Activated CD4-positive, alpha-beta T cell treated with anti-CD3 and anti-CD28 coated beads, Interleukin-10, Interleukin-2, amounts not matched to agents 100 ng/mL and 50 ng/mL, durations not matched to agents 16 hours and 8 hours (primary cell): ENCODE measurements at regions not wholly inside any gene's neighbourhood (a gene's known extent, or its start where the extent isn't known, plus 50 kb on each side); places are given as distances from the start of the nearest gene placed in this dataset.
"Not testable (repeated sequence)": the region's sequence is repeated elsewhere in the genome, so short reads cannot be mapped to it uniquely, and the experiment has no call there.

ENCODE experiments used
- DNase-seq: peaks from one replicate; pipeline ENCODE4 v3.0.0-alpha.2; 2020

GRCh38 chr5:52255308-52255707, 532.4 kb upstream of the ITGA1 start:
- no peak for DNase-seq

GRCh38 chr5:52262844-52263243, 524.9 kb upstream of the ITGA1 start:
- DNase-seq = no peak

DNA sequence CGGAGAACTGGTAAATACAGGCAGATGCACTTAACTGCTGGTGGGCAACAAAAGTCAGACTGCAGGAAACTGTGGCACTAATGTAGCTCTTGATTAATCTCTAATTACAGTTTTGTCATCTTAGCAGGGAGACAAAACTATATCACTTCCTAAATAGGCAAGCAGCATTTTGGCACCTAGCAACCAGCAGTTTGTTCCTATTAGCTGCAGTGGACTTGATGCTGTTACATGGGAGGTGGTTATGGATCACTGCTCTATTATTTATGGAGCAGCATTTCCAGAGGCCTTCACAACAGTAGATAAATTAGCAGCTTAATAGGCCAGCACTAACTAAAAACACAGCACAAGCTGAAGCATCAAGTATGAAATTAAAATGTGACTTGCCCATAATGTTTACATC, 518.3 kb upstream of the ITGA1 start:
- DNase-seq = no peak

DNA sequence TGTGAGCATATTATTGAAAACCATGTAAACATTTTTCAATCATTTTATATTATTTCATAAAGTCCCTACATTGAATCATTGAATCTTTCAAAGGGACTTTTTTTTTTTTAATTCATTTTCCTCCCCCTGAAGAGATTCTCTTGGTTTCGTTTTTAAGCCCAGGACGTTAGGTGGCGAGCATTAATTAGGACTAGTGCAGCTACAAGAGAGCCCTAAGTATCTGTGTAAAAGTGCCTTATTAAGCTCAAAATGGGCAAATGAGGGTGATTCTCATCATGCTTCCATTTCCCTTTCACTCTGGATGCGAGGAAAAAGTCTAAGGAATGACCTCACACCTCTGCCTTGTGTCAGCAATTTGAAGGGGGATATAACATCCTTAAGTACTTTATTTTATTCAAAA, 517.9 kb upstream of the ITGA1 start:
- DNase-seq = no peak

DNA sequence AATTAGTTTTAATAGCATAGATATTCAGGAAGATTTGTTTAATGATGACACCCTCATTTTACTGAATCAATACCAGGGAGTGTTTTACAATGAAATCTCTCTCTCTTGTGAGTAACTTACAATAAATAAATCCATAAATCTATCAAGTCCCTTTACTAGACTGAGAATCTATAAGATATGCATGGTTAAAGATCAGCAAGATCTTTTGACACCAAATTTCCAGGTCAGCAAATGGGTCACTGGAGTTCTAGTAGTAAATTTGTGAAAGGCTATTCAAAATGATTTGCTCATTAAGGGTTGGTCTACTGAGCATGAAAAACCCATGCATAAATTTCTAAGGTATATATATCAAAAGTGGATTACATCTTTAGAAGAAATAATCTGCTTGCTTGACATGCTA, 512.1 kb upstream of the ITGA1 start:
- DNase-seq = no peak

- no peak for DNase-seq
Observed at GRCh38 chr5:52277101-52277500, 510.6 kb upstream of the ITGA1 start.

- no peak for DNase-seq
Observed at GRCh38 chr5:52282647-52283046, 505.1 kb upstream of the ITGA1 start.

GRCh38 chr5:52283221-52283620, 504.5 kb upstream of the ITGA1 start:
- no peak for DNase-seq

- DNase-seq = no peak
Observed at GRCh38 chr5:52300703-52301372, 486.9 kb upstream of the ITGA1 start.

- not testable (repeated sequence) for DNase-seq
Observed at GRCh38 chr5:52304816-52305215, 482.9 kb upstream of the ITGA1 start.

DNA sequence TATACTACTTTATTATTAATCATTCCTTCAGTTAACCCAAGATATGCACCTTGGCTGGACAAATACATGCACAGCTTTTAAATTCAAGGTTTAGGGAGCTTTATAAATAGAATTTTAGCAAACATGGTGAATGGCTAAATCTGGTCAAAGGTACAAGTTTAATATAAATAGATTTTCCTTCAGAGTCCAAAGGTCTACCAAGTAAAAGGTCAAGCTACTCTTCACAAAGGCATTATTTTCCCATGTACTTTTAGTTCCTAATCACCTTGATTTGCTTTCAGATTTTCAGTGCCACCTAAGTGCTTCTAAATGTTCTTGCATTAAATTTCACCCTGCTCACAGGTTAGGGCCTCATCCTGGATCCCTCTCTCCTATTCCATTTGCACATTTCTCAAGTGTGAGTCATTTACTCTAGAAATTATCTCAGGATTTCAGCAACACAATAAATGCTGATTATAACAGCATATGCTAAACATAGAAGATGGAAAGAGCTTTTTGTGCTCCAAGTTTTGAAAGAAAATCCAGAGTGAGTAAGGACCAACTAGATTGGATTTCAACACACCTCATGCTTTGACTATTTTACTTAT, 459.4 kb upstream of the ITGA1 start:
- DNase-seq = no peak

DNA sequence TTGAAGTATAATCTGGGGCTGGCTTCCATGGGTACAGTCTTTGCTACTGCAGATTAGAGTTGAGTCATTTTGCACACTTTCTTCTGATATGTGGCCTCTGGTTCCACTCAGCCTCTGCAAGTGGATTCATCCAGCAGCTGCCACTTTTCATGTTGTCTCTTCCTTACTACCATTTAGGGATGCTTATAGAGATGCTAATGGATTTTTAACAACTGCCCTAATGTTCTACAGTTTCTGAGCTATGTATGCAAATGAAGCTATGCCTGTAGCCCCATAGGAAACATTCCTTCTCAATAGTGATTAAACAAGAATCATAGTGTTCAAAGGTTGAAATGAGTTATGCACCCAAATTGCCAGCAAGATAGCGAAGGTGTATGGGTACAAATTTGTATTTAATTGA, 456.0 kb upstream of the ITGA1 start:
- DNase-seq = no peak

DNA sequence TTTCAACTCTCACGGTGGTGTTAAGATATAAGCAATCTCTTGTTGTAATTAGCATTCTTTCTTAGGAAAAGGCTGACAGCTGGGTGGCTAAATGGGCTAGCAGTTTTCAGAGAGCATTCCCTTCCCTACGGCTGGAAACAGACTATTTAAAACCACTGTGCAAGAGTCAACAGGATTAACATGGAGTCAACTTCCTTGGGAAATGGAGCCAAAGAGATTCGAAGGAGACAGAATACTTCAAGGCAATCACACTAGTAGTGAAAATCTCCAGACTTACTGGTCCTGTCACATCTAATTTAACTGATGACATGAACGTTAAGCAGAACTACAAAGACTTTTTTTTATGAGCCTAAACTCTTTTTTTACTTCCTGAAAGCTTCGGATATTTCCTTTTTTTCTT, 453.3 kb upstream of the ITGA1 start:
- DNase-seq = no peak

DNA sequence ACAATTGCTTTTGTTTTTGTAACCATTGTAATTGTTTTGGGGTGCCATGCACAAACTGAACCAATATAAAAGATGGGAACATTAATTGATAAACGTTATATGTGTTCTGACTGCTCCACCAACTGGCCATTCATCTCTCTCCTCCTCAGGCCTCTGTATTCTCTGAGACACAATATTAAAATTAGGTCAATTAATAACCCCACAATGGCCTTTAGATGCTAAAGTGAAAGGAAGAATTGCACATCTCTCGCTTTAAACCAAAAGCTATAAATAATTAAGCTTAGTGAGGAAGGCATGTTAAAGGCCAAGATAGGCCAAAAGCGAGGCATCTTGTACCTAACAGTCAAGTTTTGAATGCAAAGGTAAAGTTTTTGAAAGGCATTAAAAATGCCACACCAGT, 448.4 kb upstream of the ITGA1 start:
- DNase-seq = no peak

DNA sequence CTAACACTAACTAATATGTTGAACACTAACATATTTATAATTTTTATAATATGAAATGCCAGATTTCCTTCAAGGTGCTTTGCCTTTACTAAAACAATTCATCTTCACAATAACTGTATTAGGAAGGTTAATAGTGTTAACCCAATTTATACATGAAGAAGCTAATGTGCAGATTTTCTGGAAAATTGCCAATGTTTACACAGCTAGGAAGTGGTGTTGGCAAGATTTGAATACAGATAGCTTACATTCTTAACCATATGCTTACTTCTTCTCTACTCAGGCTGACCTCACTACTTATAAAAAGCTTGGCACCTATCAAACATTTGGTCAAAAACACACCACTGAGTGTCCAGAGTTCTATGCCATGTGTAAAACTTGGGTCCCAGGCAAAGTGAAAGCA, 445.4 kb upstream of the ITGA1 start:
- DNase-seq = no peak

DNA sequence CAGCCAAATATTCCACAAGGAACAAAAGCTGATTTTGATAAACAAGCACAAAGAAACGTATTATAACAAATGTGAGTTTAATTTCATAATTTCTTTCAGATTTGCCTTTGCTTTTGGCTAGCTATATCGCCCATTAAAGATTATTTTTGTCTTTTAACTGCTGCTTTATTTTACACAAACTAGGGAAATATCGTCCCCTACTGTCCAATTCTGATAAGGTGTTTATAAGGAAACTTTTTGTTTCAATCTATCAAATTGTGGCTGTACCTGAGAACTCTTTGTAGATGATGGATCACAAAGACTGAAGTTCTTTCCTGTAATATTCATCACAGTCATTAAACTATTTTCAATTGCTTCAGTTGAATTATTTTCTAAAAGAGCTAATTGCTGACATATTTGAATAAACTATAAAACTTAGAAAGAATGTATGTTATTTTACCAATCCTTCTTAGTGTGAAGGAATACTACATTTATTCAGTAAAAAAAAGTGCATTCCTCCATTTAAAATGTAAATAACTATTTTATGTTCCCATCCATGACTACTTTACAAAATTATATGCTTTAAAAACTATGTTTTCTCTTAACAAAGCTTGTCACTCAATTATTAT, 431.3 kb upstream of the ITGA1 start:
- no peak for DNase-seq

DNA sequence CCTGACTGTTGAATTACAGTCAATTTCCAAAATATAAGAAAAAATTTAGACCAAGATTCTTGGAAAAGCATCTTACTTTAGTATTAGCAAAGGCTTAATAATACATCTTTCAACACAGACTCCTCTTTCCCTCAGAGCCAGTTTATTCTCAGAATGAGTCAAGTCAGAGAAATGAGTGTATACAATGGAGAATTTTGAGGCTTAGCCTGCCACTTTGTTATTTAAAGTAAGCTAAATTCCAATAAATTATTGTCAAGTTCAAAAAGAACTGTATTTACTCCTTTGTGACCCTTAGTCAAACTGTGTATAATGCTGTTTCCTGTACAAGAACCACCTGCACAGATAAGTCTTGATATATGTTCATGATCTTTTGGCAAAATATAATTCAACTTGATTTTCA, 428.5 kb upstream of the ITGA1 start:
- DNase-seq = no peak

GRCh38 chr5:52360985-52361384, 426.7 kb upstream of the ITGA1 start:
- no peak for DNase-seq

DNA sequence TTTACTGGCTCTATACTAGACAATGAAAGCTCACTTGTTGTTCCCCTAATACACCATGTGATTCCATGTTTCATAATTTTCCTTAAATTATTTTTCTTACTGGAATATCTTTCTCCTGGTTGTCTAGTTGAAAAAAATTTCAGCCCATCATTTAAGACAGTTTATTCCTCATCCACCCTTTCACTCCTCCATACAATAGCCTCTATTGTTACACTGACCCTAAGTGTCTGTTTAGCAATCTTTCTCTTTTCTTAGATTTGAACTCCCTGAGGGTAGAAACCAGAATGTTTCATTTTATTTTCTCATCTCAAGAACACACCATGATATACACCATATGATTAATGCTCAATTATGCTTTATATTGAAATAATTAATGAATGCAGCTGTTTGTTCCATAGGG, 413.4 kb upstream of the ITGA1 start:
- DNase-seq = no peak

GRCh38 chr5:52375969-52376368, 411.7 kb upstream of the ITGA1 start:
- no peak for DNase-seq

GRCh38 chr5:52376592-52376991, 411.1 kb upstream of the ITGA1 start:
- DNase-seq = no peak

DNA sequence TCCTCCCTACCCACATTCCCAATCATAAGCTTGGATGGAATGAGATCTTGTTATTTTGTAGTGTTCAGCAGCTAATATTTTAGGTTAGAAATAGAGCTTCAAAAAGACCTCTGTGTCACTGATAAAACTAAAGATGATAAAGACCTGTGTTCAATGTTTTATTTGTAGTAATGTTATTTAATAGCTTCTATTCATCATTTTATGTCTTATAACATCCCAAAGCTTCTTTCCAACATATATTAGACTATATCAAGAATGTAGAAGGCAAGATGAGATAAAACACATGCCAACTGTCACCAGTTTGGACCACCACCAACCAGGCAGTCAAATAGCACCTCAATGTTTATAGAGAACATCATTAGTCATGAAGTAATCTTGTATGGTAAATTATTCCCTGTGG, 409.5 kb upstream of the ITGA1 start:
- no peak for DNase-seq

DNA sequence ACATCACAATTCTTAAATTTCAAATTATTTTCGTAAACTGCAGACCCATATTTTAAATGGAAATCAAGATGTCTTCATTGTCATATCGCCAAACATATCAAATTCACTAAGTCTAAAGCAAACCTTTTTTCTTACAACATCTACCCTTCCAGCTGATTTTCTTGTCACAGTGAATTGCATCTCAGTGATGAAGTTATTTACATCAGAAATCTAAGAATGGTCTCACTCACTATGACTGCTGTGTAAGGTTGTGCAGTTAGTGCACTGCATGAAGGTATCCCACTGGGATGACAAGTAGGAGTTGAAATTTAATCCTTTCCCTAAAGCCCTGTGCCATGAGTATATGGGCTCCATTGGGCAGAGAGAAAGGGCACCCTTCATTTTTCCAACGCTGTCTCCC, 399.4 kb upstream of the ITGA1 start:
- no peak for DNase-seq

GRCh38 chr5:52392321-52392720, 395.4 kb upstream of the ITGA1 start:
- no peak for DNase-seq

DNA sequence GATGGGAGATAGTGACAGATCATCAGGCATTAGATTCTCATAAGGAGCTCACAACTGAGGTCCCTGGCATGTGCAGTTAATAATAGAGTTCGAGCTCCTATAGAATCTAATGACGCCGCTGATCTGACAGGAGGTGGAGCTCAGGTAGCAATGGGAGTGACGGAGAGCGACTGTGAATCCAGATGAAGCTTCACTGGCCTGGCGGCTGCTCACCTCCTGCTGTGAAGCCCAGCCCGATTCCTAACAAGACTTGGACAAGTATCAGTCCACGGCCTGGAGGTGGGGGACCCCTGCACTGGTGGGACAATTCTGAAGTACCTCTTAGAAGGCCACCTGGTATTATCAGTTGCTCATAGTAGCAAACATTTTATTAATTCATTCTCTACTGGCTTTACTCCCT, 377.9 kb upstream of the ITGA1 start:
- no peak for DNase-seq
